ENCODE measurements at regions not wholly inside any gene's neighbourhood (a gene's known extent, or its start where the extent isn't known, plus 50 kb on each side); places are given as distances from the start of the nearest gene placed in this dataset.

GRCh38 chr3:46096781-46097180, 69.5 kb upstream of the XCR1 start:
- TF ChIP-seq CTCF (IDR thresholded peaks at IDR 0.05) (no peak), POLR2AphosphoS5 (IDR thresholded peaks at IDR 0.05) (no peak), POLR2A (IDR thresholded peaks at IDR 0.05) (no peak)
